GM19025 (cell line): ENCODE measurements at regions not wholly inside any gene's neighbourhood (a gene's known extent, or its start where the extent isn't known, plus 50 kb on each side); places are given as distances from the start of the nearest gene placed in this dataset.

Source experiments
- ATAC-seq: cut with Tn5 transposase; IDR thresholded peaks from one replicate; pipeline ENCODE4 v1.9.1; 2021; ENCODE audit warnings: mild to moderate bottlenecking, low read depth, moderate library complexity; ENCODE audit not compliant: unreplicated experiment

DNA sequence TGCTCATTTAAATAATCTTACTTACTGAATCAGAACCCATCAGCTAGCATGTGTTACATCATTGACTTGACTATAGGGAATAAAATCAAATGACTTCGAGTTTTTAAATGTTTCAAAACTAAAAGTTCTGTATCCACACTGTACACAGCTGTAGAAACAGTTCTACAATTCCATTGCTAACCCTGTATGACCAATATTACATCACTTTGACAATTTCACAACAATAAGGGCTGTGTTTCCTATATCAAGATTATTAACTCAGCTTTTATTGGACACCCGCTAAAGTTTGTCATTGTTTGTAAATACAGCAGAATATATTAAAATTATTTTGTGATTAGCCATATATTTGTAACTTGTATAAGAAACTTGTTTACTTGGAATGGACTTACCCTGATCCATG, 540.8 kb downstream of the PRELID2 start:
- no peak for ATAC-seq

DNA sequence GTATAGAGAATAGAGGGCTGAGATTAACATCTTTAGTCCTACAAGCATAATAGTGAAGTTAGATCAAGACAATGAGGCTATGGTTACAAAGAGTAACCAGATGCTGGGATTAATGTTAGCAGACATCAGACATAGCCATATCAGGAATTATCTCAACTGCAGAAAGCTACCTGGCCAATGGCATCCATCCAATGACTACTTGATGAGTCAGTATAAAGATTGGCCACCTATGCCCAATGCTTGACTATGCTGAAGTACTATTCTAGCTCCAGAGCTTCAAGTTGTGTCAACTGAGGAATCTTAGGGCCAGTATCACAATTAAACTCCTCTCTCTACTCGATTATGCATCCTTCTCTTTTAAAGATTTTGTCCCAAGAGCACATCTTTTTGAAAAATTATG, 541.4 kb downstream of the PRELID2 start:
- ATAC-seq = no peak

DNA sequence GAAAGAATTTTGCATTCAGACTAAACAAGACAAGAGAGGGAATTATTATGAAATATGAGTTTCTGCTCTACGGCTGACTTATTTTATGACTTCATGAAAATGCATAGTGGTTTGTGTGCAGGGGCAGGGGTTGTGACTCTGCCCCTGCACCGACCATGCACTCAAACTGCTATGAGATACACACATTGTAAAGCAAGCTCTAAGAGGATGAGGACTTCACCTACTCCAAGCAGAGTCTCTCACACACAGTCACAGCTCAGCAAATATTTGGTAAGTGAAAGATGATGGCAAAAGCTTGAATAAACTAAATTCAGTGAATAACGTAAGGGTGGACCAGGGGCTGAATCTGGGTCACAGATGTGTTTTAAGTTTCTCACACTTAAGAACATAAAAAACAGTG, 542.9 kb downstream of the PRELID2 start:
- no peak for ATAC-seq

DNA sequence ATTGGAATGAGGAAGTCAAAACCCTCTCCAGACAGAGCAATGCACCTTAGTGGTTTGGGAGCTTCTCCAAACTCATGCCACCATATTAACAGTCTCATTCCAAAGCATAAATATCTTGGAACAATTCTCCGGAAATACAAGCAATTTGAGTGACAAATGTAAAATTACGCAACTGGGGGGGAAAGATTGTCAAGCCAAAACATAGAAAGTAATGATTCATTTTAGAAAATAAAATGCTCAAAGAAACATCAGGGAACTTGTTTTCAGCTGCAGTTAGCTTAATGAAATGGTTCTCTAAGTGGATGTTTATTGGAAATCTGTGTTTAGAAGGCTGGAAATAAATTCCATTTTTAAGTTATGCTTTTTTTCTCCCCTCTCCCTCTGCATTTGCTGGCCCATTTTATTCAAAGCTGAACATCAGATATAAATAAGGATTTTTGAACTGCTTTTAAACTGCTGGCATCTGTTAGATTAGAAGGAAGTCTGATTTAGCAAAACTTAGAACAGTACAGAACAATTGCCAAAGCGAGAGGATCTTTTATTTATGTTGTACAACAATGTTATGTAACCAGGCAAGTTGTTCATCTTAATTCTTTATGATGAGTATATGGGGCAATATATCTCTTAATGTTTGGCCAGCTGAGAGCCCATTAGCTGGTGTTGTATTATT, 551.9 kb downstream of the PRELID2 start:
- ATAC-seq = no peak

DNA sequence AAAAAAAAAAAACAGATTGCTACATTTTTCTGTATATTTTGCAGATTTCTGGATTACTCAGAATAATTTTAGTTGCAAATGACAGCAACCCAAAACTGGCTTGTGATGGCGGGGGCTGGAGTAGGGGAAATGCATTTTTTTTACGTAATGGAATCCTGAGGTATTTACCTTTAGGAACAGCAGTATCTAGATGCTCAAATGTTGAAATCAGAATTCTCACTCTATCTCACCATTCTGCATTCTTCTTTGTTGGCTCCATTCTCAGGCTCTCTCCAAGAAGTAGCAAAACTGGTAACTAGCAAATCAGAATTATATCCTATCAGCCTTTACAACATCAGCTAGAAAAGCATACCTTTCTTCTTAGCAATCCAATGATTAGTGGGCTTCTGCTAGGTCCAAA, 554.3 kb downstream of the PRELID2 start:
- ATAC-seq = no peak

DNA sequence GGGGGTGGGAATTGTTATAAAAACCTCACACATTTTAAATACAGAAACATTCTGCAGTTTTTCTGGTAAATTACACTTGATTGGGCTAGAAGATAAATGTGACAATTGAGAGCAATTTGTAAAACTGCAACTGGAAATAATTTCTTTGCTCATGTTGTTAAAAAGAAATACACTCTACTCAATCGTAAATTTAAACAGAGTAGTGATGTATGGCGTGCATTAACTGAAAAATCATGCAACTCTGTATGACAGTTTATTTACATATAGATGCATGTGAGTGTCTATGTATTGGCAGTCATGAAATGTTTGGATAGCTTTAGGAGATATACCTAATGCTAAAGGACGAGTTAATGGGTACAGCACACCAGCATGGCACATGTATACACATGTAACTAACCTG, 554.9 kb downstream of the PRELID2 start:
- ATAC-seq = no peak

DNA sequence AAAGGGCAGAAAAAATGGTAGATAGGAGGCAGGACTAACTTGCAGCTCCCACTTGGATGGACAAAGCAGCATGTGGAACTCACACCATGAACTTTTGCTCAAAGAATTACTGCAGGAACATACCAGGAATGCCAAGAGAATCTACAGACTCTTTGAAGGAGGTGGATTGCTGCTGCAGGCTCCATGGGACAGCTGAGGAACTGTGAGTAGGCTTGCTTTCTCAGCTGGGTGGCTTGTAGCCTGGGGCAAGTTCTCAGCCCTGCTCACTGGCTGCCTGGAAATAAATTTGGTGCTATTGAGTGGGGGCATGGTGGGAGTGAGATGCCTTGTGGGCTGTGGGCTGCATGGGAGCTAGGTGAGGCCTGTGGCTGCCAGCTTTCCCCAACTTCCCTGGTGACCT, 574.5 kb downstream of the PRELID2 start:
- ATAC-seq = no peak

DNA sequence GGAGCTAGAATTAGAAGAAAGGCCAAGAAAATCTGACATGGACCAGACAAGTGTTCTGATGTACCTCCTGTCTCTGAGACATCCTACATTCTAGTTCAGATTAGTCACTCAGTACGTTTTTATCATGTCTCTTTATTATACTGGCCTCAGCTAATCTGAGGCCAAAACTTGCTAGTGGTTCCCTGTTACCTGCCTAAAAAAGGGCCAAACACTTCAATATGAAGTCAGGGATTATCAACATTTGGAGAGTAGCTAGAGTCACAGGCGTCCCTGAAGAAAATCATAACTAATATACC, 587.4 kb downstream of the PRELID2 start:
- ATAC-seq = no peak

DNA sequence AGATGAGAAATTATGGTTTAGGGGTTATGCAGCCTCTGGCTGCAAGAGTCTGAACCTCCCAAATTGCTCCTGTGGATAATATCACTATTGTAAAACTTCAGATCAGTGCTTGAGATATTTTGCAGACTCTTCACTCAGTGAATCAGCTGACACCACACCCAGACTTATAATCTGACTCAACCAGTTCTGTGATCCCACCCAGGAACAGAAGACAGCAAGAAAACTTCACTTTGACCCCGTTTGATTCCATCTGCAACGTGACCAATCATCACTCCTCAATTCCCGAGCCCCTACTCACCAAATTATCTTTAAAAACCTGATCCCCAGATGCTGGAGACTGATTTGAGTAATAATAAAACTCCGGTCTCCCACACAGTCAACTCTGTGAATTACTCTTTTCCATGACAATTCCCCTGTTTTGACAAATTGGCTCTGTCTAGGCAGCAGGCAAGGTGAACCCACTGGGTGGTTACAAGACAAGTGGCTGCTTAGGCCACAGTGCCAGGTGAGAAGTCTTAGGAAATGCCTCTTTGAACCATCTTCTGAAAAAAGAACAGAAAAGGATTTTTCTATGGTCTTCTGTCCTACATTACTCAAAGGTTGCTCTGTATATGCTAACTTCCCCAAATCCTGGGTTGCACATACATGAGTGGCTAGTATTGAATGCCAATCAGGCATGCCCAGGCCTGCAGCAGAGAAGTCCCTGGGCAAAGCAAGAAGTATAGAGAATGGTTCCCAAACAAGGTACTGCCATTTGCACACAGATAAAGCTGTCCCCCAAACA, 588.0 kb downstream of the PRELID2 start:
- ATAC-seq = no peak

DNA sequence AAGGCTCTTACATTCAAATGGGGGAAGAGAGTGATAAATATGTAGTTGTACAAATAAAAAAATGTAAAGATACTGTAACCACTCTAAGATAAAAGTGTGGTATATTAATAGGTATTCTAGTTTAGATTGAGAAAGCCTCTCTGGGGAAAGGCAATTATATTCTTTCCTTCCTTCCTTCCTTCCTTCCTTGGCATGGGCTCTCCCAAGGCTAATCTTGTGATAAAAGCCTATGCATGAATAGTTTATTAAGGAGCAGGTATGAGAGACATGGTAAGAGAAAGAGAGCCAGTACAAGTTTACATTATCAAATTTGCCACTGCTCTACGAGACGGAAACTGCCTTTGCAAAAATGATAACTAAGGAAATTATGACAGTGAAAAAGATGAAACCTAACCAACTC, 588.8 kb downstream of the PRELID2 start:
- no peak for ATAC-seq

DNA sequence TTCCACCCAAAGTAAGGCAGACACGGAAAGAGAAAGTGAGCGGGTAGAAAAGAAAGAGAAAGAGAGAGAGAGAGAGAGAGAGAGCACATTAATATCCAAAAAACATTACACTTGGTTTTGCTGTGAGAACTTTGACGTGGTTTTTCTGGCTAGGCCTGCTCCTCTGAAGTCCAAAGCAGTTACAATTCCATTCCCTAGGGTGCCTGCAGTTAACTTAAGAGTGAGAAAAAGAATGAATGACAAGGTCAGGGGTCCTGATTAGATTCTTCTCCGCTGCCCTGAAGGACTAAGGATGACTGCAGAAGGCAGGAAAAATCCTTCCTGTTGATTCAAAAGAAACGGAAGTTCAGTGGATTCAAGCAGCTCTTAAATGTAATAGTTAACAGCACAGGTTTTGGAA, 589.8 kb downstream of the PRELID2 start:
- ATAC-seq = no peak

DNA sequence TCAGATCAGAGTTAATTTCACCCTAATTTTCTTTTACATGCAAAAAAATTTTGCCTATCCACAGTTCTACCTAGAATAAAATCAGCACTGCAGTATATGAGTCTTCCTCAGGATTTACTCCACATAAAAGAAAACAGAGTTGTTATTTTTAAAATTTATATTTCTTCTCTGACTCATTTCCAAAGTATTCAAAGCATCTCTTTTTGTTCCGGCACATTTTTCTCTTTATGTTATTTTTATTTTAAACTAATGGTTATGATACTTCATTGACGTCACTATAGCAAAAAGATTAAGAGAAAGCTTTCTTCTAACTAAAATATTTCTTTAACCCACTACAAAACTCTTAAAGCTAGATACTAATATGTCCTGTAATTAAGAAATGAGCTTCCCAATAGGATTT, 590.4 kb downstream of the PRELID2 start:
- ATAC-seq = no peak

DNA sequence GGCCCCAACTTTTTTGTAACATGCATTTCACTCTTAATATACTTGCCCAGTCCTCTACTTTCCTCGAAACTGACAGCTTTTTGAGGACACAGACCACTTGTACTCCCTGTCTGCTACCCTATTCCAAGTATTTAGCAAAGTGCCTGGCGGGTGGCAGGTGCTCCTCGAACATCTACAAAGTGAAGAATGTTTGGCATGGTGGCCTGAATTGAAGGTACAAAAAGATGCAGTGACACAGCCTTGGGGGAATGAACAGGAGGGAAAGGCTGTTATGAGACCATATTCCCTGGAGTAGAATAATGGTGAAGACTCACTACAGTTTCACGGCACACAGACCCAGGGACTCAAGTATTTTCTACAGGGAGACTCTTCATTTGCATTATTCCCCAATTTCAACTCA, 590.9 kb downstream of the PRELID2 start:
- ATAC-seq = no peak

DNA sequence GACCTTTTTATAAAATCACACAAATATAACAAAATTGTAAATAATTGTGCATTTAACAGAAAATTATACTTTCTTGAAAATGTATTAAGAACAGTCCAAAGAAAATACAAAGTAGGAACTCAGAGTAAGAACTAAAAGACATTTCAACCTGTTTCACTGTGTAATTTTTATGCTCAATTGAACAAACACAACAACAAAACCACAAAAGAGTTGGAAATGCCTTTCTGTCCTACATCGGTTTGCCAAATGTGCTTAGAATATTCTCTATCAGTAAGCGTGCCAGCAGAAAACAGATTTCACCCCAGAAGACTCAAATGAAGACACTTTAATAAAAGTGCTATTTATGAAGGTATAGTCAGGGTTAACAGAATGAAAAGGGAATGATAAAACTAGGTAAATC, 592.1 kb downstream of the PRELID2 start:
- ATAC-seq = no peak

DNA sequence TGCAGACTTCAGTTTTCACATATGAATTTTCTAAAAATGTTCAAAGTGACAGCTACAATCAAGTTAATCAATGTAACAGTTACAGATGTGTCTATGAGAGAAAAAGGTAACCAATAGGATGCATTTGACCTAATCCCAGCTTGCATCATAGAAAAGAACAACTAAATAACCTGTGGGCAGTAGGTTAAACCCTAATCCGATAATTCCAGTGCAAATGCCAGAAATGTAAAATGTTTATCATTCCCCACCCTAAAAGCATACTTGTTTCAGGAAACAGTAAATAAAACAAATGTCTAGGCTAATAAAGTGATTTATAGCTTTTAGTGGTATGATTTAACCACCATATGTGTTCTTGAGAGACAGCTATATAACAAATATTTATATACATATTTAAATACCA, 592.6 kb downstream of the PRELID2 start:
- no peak for ATAC-seq

DNA sequence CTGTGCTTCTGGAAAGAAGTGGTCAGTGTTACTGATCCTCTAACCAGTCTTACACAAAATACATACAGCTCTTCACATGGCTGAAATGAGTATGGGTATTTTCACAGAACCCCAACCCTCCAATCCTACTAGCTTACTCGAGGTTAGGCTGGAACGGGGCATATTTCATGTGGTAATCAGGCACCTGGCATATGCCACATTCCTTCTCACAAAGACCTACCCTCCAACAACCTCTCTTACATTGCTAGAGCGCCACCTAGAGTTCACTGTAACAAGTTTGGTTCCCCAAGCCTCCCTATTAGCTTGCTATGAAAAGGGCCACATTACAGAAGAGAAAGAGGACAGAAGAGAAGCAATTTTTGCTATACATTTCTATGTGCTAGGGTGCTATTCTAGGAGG, 597.3 kb downstream of the PRELID2 start:
- ATAC-seq = no peak

DNA sequence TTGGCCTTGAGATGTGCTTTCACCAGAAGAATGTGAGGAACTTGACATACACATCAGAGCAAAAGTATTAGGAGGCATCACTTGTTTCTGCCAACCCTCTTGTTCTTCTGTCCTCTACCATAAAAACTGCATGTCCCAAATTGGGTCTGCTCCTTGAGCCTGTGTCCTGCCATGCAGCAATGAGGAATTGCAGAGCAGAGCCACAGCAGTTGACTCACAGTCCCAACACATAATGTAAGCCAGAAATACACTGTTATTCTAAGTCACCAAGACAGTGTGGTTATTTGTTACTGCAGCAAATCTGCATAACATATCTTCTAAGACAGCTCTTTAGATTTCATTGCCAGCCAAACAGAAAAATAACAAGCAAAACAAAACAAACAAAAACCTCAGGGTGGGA, 598.2 kb downstream of the PRELID2 start:
- no peak for ATAC-seq

DNA sequence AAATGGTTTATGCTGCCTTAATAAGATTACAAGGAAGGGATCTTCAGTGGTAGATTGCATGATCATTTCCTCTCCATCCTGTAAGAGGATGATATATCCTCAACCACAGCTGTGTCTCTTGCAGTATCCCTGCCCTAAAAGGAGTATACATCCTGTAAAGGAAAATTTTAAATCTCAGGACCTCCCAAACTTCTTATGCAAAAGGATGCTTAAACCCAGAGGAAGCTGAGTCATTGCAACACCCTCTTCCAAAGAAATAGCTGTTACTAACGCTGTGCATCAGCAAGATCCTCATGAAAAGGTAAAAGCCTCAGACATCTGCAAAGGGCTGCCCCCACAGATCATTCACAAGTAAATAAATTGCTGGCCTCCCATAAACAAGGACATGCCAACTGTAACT, 599.0 kb downstream of the PRELID2 start:
- no peak for ATAC-seq

DNA sequence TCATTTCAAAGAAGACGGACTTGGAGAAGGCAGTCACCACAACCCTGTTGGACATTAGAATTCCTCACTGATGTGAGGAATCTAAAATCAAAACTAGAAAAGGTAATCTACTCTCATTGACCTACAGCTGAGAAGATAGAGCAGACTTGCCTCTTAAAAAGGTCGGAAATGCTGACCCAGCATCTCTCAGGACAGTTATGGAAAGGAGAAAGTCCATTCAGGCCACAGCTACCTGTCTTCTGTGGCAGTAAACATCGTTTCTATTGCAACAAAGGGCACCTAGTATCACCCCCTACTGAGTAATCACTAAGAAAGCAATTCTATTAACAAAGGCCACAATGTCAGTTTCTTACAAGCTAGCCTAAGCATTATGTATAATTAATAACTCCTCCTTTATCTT, 601.7 kb downstream of the PRELID2 start:
- no peak for ATAC-seq

DNA sequence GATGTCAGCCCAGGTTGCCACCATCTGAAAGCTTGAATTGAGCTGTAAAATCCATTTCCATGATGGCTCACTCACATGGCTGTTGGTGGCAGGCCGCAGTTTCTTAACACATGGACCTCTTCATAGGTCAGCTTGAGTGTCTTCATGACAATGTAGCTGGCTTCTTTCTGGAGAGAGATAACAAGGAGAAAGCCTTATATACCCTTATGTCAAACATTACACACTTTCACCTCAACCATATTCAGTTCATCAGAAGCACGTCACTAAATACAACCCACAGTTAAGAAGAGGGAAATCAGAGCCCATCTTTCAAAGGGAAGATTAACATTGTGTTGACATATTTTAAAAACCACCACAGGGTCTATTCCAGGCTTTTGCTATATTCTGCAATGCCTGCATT, 604.4 kb downstream of the PRELID2 start:
- ATAC-seq = no peak

DNA sequence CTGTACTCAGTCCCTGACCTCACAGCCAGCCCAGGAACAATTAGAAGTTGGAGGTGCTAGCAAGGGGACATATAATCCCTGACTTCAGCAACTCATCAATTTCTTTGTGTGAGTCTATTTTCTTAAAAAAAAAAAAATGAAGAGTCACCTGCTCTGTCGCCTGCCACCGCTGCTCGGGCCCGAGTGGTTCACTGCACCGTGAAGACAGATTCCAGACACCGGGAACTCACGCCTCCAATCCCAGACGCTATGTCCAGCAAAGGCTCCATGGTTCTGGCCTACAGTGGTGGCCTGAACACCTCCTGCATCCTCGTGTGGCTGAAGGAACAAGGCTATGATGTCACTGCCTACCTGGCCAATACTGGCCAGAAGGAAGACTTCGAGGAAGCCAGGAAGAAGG, 606.6 kb downstream of the PRELID2 start:
- no peak for ATAC-seq

DNA sequence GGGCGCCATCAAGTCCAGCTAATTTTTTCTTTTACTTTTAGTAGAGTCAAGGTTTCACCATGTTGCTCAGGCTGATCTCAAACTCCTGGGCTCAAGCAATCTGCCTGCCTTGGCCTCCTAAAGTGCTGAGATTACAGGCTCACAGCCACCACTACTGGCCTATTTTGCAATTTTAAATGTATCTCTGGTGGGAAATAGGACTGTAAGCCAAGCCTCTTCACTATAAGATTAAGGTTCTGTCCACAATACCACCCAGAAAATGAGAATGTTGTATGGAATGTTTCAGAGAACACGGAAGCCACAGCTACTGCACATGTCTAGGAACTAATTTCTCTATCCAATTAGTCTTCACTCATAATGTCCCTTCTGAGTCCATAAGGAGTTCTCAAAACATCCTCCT, 607.3 kb downstream of the PRELID2 start:
- ATAC-seq = no peak

DNA sequence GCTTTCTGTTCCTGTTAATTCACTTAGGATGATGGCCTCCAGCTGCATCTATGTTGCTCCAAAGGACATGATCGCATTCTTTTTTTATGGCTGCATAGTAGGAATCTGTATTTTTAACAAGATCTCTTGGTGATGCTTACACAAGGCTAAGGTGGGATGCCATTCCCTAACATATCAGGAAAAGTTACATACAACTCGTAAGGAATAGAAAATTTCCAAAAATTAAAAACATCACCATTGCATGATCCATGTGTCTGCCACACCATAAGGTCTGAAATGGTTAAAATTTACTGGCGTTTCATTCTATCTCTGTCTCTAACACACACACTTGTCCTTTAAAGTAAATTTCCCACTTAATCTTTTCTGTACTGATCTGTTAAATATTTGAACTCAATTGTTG, 608.4 kb downstream of the PRELID2 start:
- ATAC-seq = no peak
